OCI-LY3 (cell line): ENCODE measurements at regions not wholly inside any gene's neighbourhood (a gene's known extent, or its start where the extent isn't known, plus 50 kb on each side); places are given as distances from the start of the nearest gene placed in this dataset.

Experiments used
- H2AFZ ChIP-seq: fragments of 200-600, 300-600 bp; shearing (Covaris generic); 2 replicates; pipeline ENCODE4 v1.6.0; 2014; ENCODE audit warnings: antibody characterized with exemption, low read depth, low read length
- H3K27ac ChIP-seq: fragments of 200-600, 300-600 bp; sonication (generic); 2 replicates; pipeline ENCODE4 v1.5.1; 2014; ENCODE audit warnings: mild to moderate bottlenecking, low read length, moderate library complexity, mixed read lengths
- H3K27me3 ChIP-seq: fragments of 200-600, 300-600 bp; sonication (generic); 2 replicates; pipeline ENCODE4 v1.6.1; 2014; ENCODE audit warnings: low read depth, low read length, mixed read lengths
- H3K36me3 ChIP-seq: fragments of 200-600, 300-600 bp; sonication (generic); replicated peaks from 2 replicates; pipeline ENCODE3; 2014; ENCODE audit warnings: low read depth, low read length, mixed read lengths
- H3K4me1 ChIP-seq: fragments of 300-600, 200-600 bp; sonication (generic); 2 replicates; pipeline ENCODE4 v1.6.1; 2014; ENCODE audit warnings: low read length, mixed read lengths
- H3K4me2 ChIP-seq: fragments of 200-600, 300-600 bp; sonication (generic); 2 replicates; pipeline ENCODE4 v1.6.1; 2014; ENCODE audit warnings: low read length, mixed read lengths
- H3K4me3 ChIP-seq: fragments of 300-600, 200-600 bp; sonication (generic); 2 replicates; pipeline ENCODE4 v1.5.1; 2014; ENCODE audit warnings: antibody characterized with exemption, mild to moderate bottlenecking, low read length, moderate library complexity
- H3K79me2 ChIP-seq: fragments of 300-600, 200-600 bp; shearing (Covaris generic); 2 replicates; pipeline ENCODE4 v1.6.1; 2014; ENCODE audit warnings: mild to moderate bottlenecking, low read length, mixed read lengths
- H3K9ac ChIP-seq: fragments of 300-600, 200-600 bp; shearing (Covaris generic); 2 replicates; pipeline ENCODE4 v1.6.0; 2014; ENCODE audit warnings: mild to moderate bottlenecking, low read length, moderate library complexity
- H3K9me3 ChIP-seq: fragments of 200-600, 300-600 bp; shearing (Covaris generic); 2 replicates; pipeline ENCODE4 v1.6.1; 2014; ENCODE audit warnings: low read length, mixed read lengths; ENCODE audit not compliant: insufficient read depth
- H4K20me1 ChIP-seq: fragments of 200-600, 300-600 bp; sonication (generic); 2 replicates; pipeline ENCODE4 v1.6.1; 2016; ENCODE audit warnings: low read length, mixed read lengths; ENCODE audit not compliant: insufficient read depth
- CTCF ChIP-seq: fragments of 200-600, 300-600 bp; sonication (generic); IDR thresholded peaks from 2 replicates; pipeline ENCODE4 v1.5.1; 2014; ENCODE audit warnings: antibody characterized with exemption, low read length, low read depth
- EZH2phosphoT487 ChIP-seq: fragments of 200-600 bp; shearing (Covaris generic); IDR thresholded peaks from 2 replicates; pipeline ENCODE4 v1.6.1; 2018; ENCODE audit warnings: antibody characterized with exemption, mixed run types, low read depth

GRCh38 chr3:30421266-30421665 lies 185.1 kb upstream of the TGFBR2 start:
- Histone ChIP-seq H3K27ac (no peak overlapping the region), H3K4me2 (no peak overlapping the region), H3K9me3 (no peaks in the 10 kb centered on the region), H3K4me3 (no peak overlapping the region), H3K4me1 (no peaks in the 10 kb centered on the region), H3K36me3 (no peaks in the 10 kb centered on the region), H2AFZ (no peak overlapping the region), H3K27me3 (no peaks in the 10 kb centered on the region), H4K20me1 (no peaks in the 10 kb centered on the region), H3K9ac (no peak overlapping the region), H3K79me2 (no peaks in the 10 kb centered on the region)
- TF ChIP-seq CTCF (no peak), EZH2phosphoT487 (no peak)

GRCh38 chr3:30426293-30426993 lies 180.0 kb upstream of the TGFBR2 start:
- Histone ChIP-seq H3K4me1 (no peaks in the 10 kb centered on the region), H3K79me2 (no peaks in the 10 kb centered on the region), H3K9me3 (no peaks in the 10 kb centered on the region), H3K36me3 (no peaks in the 10 kb centered on the region), H3K4me2 (no peak overlapping the region), H3K27me3 (no peaks in the 10 kb centered on the region), H3K27ac (no peak overlapping the region), H2AFZ (no peak overlapping the region), H4K20me1 (no peaks in the 10 kb centered on the region), H3K4me3 (no peak overlapping the region), H3K9ac (no peak overlapping the region)
- no peak for TF ChIP-seq EZH2phosphoT487
- no peak for TF ChIP-seq CTCF

- Histone ChIP-seq H2AFZ (no peak overlapping the region), H3K27ac (no peak overlapping the region), H3K27me3 (no peaks in the 10 kb centered on the region), H3K4me3 (no peak overlapping the region), H3K4me2 (no peak overlapping the region), H3K9ac (no peak overlapping the region), H3K79me2 (no peaks in the 10 kb centered on the region), H3K9me3 (no peaks in the 10 kb centered on the region), H3K4me1 (no peaks in the 10 kb centered on the region), H3K36me3 (no peaks in the 10 kb centered on the region), H4K20me1 (no peaks in the 10 kb centered on the region)
- TF ChIP-seq CTCF (no peak), EZH2phosphoT487 (no peak)
These were observed 178.2 kb upstream of the TGFBR2 start for GRCh38 chr3:30428251-30428650.

GRCh38 chr3:30435861-30436331 lies 170.5 kb upstream of the TGFBR2 start:
- H2AFZ ChIP-seq: peak overlapping the region; percentile 52
- no peak overlapping the region for H3K27ac ChIP-seq
- H3K9me3 ChIP-seq: peaks cover 3% of the 10 kb centered on the region; the same call in 1 of the 2 replicates
- no peaks in the 10 kb centered on the region for H3K79me2 ChIP-seq
- peaks cover 42% of the 10 kb centered on the region for H3K4me1 ChIP-seq
- H3K4me2 ChIP-seq: peak overlapping the region; percentile 77
- no peaks in the 10 kb centered on the region for H3K36me3 ChIP-seq
- H4K20me1 ChIP-seq: no peaks in the 10 kb centered on the region
- H3K9ac ChIP-seq: peak overlapping the region; percentile 9
- TF ChIP-seq EZH2phosphoT487 (no peak), CTCF (no peak)
- peak overlapping the region; percentile 64 for H3K4me3 ChIP-seq
- no peaks in the 10 kb centered on the region for H3K27me3 ChIP-seq
